Upper lobe of left lung (tissue), 4 donors: ENCODE measurements at regions not wholly inside any gene's neighbourhood (a gene's known extent, or its start where the extent isn't known, plus 50 kb on each side); places are given as distances from the start of the nearest gene placed in this dataset.

Source experiments
- POLR2A ChIP-seq, 4 donors: fragments of 450-650 bp; IDR thresholded peaks; one replicate each; pipeline ENCODE4 v1.5.1; 2016 to 2017; ENCODE audit warnings: antibody characterized with exemption in 4 of 4, mild to moderate bottlenecking in 2 of 4
- POLR2AphosphoS5 ChIP-seq, 2 donors: sonication (generic); formaldehyde crosslinking; IDR thresholded peaks; one replicate each; pipeline ENCODE4 v1.5.1; 2017; ENCODE audit warnings: antibody characterized with exemption in 2 of 2
- TF ChIP-seq, protein P1 (sequence below), 6 experiments: fragments of 450-650 bp in 4 of 6; fragments of 200-600 bp in 2 of 6; sonication (generic) in 2 of 6; IDR thresholded peaks; one replicate each; pipeline ENCODE4 v1.5.1; 2016 to 2019; ENCODE audit warnings: antibody characterized with exemption in 6 of 6

DNA sequence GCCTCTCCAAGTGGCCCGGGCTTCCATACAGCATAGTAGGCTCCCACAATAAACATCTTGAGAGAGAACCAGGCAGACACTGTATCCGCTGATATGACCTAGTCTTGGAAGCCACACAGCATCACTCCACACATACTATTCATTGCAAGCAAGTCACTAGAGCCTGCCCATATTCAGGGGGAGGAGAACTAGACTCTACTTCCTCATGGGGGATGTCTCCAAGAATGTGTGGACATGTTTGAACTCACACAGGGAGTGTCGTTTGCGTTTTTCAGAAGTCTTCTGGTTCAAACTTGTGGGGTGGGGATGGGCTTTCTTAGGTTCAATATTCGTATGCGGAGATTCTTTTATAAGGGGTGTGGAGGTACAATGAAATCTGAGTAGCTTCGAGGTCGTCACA, 232.6 kb upstream of the HABP2 start:
- TF ChIP-seq, protein P1, sequence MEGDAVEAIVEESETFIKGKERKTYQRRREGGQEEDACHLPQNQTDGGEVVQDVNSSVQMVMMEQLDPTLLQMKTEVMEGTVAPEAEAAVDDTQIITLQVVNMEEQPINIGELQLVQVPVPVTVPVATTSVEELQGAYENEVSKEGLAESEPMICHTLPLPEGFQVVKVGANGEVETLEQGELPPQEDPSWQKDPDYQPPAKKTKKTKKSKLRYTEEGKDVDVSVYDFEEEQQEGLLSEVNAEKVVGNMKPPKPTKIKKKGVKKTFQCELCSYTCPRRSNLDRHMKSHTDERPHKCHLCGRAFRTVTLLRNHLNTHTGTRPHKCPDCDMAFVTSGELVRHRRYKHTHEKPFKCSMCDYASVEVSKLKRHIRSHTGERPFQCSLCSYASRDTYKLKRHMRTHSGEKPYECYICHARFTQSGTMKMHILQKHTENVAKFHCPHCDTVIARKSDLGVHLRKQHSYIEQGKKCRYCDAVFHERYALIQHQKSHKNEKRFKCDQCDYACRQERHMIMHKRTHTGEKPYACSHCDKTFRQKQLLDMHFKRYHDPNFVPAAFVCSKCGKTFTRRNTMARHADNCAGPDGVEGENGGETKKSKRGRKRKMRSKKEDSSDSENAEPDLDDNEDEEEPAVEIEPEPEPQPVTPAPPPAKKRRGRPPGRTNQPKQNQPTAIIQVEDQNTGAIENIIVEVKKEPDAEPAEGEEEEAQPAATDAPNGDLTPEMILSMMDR (IDR thresholded peaks at IDR 0.05): no peak
- TF ChIP-seq POLR2AphosphoS5 (IDR thresholded peaks at IDR 0.05): no peak
- TF ChIP-seq POLR2A (IDR thresholded peaks at IDR 0.05): no peak
